CD14-positive monocyte (primary cell): ENCODE measurements at regions not wholly inside any gene's neighbourhood (a gene's known extent, or its start where the extent isn't known, plus 50 kb on each side); places are given as distances from the start of the nearest gene placed in this dataset.

Experiments used
- DNase-seq, 3 donors: peaks; one replicate each; pipeline ENCODE4 v3.0.0-alpha.2; 2011 to 2022
- H2AFZ ChIP-seq: 2 replicates; pipeline ENCODE4 v1.6.0; 2012; ENCODE audit warnings: mild to moderate bottlenecking, low read depth, low read length, inconsistent platforms; ENCODE audit not compliant: insufficient read depth, poor library complexity, severe bottlenecking
- H3K27ac ChIP-seq, 2 donors: 1 replicate in 1 of 2; 2 replicates in 1 of 2; pipeline ENCODE4 v1.5.1; 2012 to 2013; ENCODE audit warnings: low read length in 2 of 2, control low read depth in 1 of 2, inconsistent platforms in 1 of 2, low read depth in 1 of 2, mild to moderate bottlenecking in 1 of 2
- H3K27me3 ChIP-seq, 2 donors: one replicate each; pipeline versions ENCODE4 v1.6.0 to v1.6.1; 2011 to 2013; ENCODE audit warnings: low read length in 2 of 2; ENCODE audit not compliant: control insufficient read depth in 2 of 2, insufficient read depth in 2 of 2
- H3K36me3 ChIP-seq, 2 donors: replicated peaks in 1 of 2; 1 replicate in 1 of 2; 2 replicates in 1 of 2; pipeline versions ENCODE4 v1.5.1 to v1.6.1; 2012 to 2013; ENCODE audit warnings: low read length in 2 of 2, control low read depth in 1 of 2, inconsistent platforms in 1 of 2, mild to moderate bottlenecking in 1 of 2; ENCODE audit not compliant: insufficient read depth in 2 of 2, control insufficient read depth in 1 of 2
- H3K4me1 ChIP-seq, 2 donors: 1 replicate in 1 of 2; 2 replicates in 1 of 2; pipeline versions ENCODE4 v1.5.1 to v1.6.1; 2012 to 2013; ENCODE audit warnings: low read length in 2 of 2, control low read depth in 1 of 2, inconsistent platforms in 1 of 2, mild to moderate bottlenecking in 1 of 2, moderate library complexity in 1 of 2; ENCODE audit not compliant: insufficient read depth in 2 of 2, control insufficient read depth in 1 of 2
- H3K4me2 ChIP-seq: replicated peaks from 2 replicates; pipeline ENCODE3; 2012; ENCODE audit warnings: low read length, moderate library complexity, mild to moderate bottlenecking; ENCODE audit not compliant: poor library complexity, severe bottlenecking; ENCODE audit errors: extremely low read depth
- H3K4me3 ChIP-seq, 3 experiments: fragments of 200-600 bp in 1 of 3; sonication (generic) in 1 of 3; replicated peaks in 1 of 3; 1 replicate in 2 of 3; 2 replicates in 1 of 3; pipeline ENCODE4 v1.5.1; 2011 to 2013; ENCODE audit warnings: low read length in 3 of 3, mild to moderate bottlenecking in 3 of 3, control low read depth in 2 of 3, low read depth in 2 of 3, inconsistent platforms in 1 of 3, moderate library complexity in 1 of 3
- H3K79me2 ChIP-seq: 2 replicates; pipeline ENCODE4 v1.6.0; 2012; ENCODE audit warnings: mild to moderate bottlenecking, control low read depth, inconsistent platforms, low read length, moderate library complexity; ENCODE audit not compliant: insufficient read depth
- H3K9ac ChIP-seq: 2 replicates; pipeline ENCODE4 v1.6.0; 2017; ENCODE audit warnings: low read length, mild to moderate bottlenecking; ENCODE audit not compliant: insufficient read depth, poor library complexity, severe bottlenecking
- H3K9me3 ChIP-seq, 2 donors: replicated peaks in 1 of 2; 1 replicate in 1 of 2; 2 replicates in 1 of 2; pipeline versions ENCODE4 v1.5.1 to v1.6.1; 2012 to 2013; ENCODE audit warnings: low read length in 2 of 2, control low read depth in 1 of 2; ENCODE audit not compliant: control insufficient read depth in 1 of 2, insufficient read depth in 1 of 2
- H4K20me1 ChIP-seq: 2 replicates; pipeline ENCODE4 v1.6.0; 2012; ENCODE audit warnings: mild to moderate bottlenecking, low read length, control low read depth, moderate library complexity; ENCODE audit not compliant: insufficient read depth
- H3K27ac Mint-ChIP-seq, 7 donors: one replicate each; pipeline ENCODE4 v1.8.0; 2020; ENCODE audit warnings: mild to moderate bottlenecking in 7 of 7, mixed read lengths in 7 of 7, moderate library complexity in 6 of 7, inconsistent platforms in 2 of 7
- H3K27me3 Mint-ChIP-seq, 3 donors: one replicate each; pipeline ENCODE4 v1.8.0; 2021 to 2022; ENCODE audit warnings: low read depth in 3 of 3, mild to moderate bottlenecking in 3 of 3, mixed read lengths in 3 of 3, moderate library complexity in 3 of 3, inconsistent platforms in 1 of 3
- H3K36me3 Mint-ChIP-seq, 2 donors: one replicate each; pipeline ENCODE4 v1.8.0; 2020; ENCODE audit warnings: mixed read lengths in 2 of 2, inconsistent platforms in 1 of 2, mild to moderate bottlenecking in 1 of 2
- H3K4me1 Mint-ChIP-seq: one replicate; pipeline ENCODE4 v1.8.0; 2020; ENCODE audit warnings: mild to moderate bottlenecking, mixed read lengths
- H3K4me3 Mint-ChIP-seq, 2 donors: one replicate each; pipeline ENCODE4 v1.8.0; 2020; ENCODE audit warnings: mild to moderate bottlenecking in 2 of 2, mixed read lengths in 2 of 2, moderate library complexity in 1 of 2
- H3K9me3 Mint-ChIP-seq, 7 donors: one replicate each; pipeline ENCODE4 v1.8.0; 2020 to 2022; ENCODE audit warnings: mixed read lengths in 7 of 7, mild to moderate bottlenecking in 6 of 7, moderate library complexity in 6 of 7, inconsistent platforms in 2 of 7
- CTCF ChIP-seq: fragments of 200-600 bp; IDR thresholded peaks from one replicate; pipeline ENCODE4 v1.8.0; 2022; ENCODE audit warnings: antibody characterized with exemption, mild to moderate bottlenecking
- WGBS: methylation state at CpG from one replicate; pipeline ENCODE4 v1.1.5; 2013; ENCODE audit warnings: missing lambda C conversion rate; ENCODE audit not compliant: insufficient coverage; 5-methylcytosine and 5-hydroxymethylcytosine counted together
- intact Hi-C, 2 donors: fragments of 100-400 bp; cut with micrococcal nuclease; formaldehyde crosslinking; loops; one replicate each; pipeline versions ENCODE4 v1.15.0 to v1.15.1; 2023

- Mint-ChIP-seq H3K27ac (no peak overlapping the region), H3K9me3 (peaks cover 1 to 7% (median 3%) of the 10 kb centered on the region in 7 donors), H3K27me3 (peaks cover 0 to 1% (median 0%) of the 10 kb centered on the region in 3 donors), H3K4me3 (no peak overlapping the region), H3K36me3 (no peaks in the 10 kb centered on the region), H3K4me1 (no peaks in the 10 kb centered on the region)
- no peaks in the 10 kb centered on the region for H3K36me3 ChIP-seq
- H3K4me3 ChIP-seq: no peak overlapping the region
- no peak overlapping the region for H3K4me2 ChIP-seq
- intact Hi-C loops: no loop called here
- no peak overlapping the region for H3K9ac ChIP-seq
- peaks cover 0 to 11% of the 10 kb centered on the region in 2 donors for H3K9me3 ChIP-seq
- H3K4me1 ChIP-seq: no peaks in the 10 kb centered on the region
- no peaks in the 10 kb centered on the region for H4K20me1 ChIP-seq
- no peak overlapping the region for H2AFZ ChIP-seq
- no peaks in the 10 kb centered on the region for H3K27me3 ChIP-seq
- DNase-seq: no peak
- TF ChIP-seq CTCF: no peak
- no peaks in the 10 kb centered on the region for H3K79me2 ChIP-seq
- H3K27ac ChIP-seq: no peak overlapping the region
Observed at GRCh38 chr11:30760345-30760744, 174.2 kb upstream of the MPPED2 start.

GRCh38 chr11:30758946-30759504 is 172.9 kb upstream of the MPPED2 start:
- Histone ChIP-seq H3K4me2 (no peak overlapping the region), H2AFZ (no peak overlapping the region), H4K20me1 (no peaks in the 10 kb centered on the region), H3K9me3 (peaks cover 0 to 11% of the 10 kb centered on the region in 2 donors), H3K4me3 (no peak overlapping the region), H3K27me3 (no peaks in the 10 kb centered on the region), H3K79me2 (no peaks in the 10 kb centered on the region), H3K4me1 (no peaks in the 10 kb centered on the region), H3K36me3 (no peaks in the 10 kb centered on the region), H3K9ac (no peak overlapping the region), H3K27ac (no peak overlapping the region)
- Mint-ChIP-seq H3K4me3 (no peak overlapping the region), H3K36me3 (no peaks in the 10 kb centered on the region), H3K4me1 (no peaks in the 10 kb centered on the region), H3K27me3 (peaks cover 0 to 1% (median 0%) of the 10 kb centered on the region in 3 donors), H3K9me3 (peaks cover 1 to 7% (median 3%) of the 10 kb centered on the region in 7 donors), H3K27ac (no peak overlapping the region)
- no peak for TF ChIP-seq CTCF
- no peak for DNase-seq
- intact Hi-C loops: no loop called here
- WGBS: 63% methylated on average over 10 of the region's 11 CpGs
